Ectodermal cell (in vitro differentiated cells): ENCODE measurements at regions not wholly inside any gene's neighbourhood (a gene's known extent, or its start where the extent isn't known, plus 50 kb on each side); places are given as distances from the start of the nearest gene placed in this dataset.

ENCODE experiments used
- H3K27ac ChIP-seq: 2 replicates; pipeline ENCODE4 v1.7.0; 2013; ENCODE audit warnings: mild to moderate bottlenecking, low read depth, low read length; ENCODE audit not compliant: insufficient read depth, poor library complexity, severe bottlenecking
- H3K27me3 ChIP-seq: 2 replicates; pipeline ENCODE4 v1.7.0; 2013; ENCODE audit warnings: mild to moderate bottlenecking, low read length; ENCODE audit not compliant: insufficient read depth, control insufficient read depth, poor library complexity, severe bottlenecking
- H3K36me3 ChIP-seq: one replicate; pipeline ENCODE4 v1.7.0; 2013; ENCODE audit warnings: low read length; ENCODE audit not compliant: control insufficient read depth, insufficient read depth
- H3K4me1 ChIP-seq: one replicate; pipeline ENCODE4 v1.7.0; 2013; ENCODE audit warnings: low read length; ENCODE audit not compliant: control insufficient read depth, insufficient read depth
- H3K4me3 ChIP-seq: 2 replicates; pipeline ENCODE4 v1.7.0; 2013; ENCODE audit warnings: low read depth, low read length, control low read depth; ENCODE audit not compliant: insufficient read depth
- H3K9me3 ChIP-seq: 2 replicates; pipeline ENCODE4 v1.7.0; 2013; ENCODE audit warnings: mild to moderate bottlenecking, low read length, moderate library complexity; ENCODE audit not compliant: control insufficient read depth
- WGBS, 2 experiments: methylation state at CpG; one replicate each; pipeline ENCODE4 v1.1.7; 2013; ENCODE audit warnings: missing lambda C conversion rate in 2 of 2; 5-methylcytosine and 5-hydroxymethylcytosine counted together

DNA sequence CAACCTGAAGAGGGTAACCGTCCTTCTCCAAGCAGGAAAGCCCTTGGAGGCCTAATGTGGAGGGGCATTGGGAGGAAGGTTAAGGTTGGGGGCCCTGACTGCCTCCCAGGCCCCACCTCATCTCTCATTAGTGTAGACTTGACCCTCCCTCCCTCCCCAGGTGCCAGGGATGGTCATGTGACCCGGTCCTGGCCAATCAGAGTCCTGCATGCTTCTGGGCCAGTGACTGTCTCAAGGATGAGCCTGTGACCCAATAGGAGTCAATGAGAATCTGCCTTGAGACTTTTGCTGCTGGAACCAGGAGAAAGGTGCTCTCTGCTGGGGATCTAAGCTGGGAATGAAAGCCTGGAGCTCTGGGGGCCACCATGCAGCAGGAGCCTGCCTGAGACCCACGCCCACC lies 70.8 kb downstream of the NCOR2 start:
- no peak overlapping the region for H3K27ac ChIP-seq
- H3K9me3 ChIP-seq: no peaks in the 10 kb centered on the region
- no peak overlapping the region for H3K4me3 ChIP-seq
- peaks cover 24% of the 10 kb centered on the region for H3K4me1 ChIP-seq
- 80 to 90% methylated on average over 2 to 3 of the region's 3 CpGs for WGBS, 2 experiments
- no peaks in the 10 kb centered on the region for H3K36me3 ChIP-seq
- H3K27me3 ChIP-seq: no peaks in the 10 kb centered on the region

DNA sequence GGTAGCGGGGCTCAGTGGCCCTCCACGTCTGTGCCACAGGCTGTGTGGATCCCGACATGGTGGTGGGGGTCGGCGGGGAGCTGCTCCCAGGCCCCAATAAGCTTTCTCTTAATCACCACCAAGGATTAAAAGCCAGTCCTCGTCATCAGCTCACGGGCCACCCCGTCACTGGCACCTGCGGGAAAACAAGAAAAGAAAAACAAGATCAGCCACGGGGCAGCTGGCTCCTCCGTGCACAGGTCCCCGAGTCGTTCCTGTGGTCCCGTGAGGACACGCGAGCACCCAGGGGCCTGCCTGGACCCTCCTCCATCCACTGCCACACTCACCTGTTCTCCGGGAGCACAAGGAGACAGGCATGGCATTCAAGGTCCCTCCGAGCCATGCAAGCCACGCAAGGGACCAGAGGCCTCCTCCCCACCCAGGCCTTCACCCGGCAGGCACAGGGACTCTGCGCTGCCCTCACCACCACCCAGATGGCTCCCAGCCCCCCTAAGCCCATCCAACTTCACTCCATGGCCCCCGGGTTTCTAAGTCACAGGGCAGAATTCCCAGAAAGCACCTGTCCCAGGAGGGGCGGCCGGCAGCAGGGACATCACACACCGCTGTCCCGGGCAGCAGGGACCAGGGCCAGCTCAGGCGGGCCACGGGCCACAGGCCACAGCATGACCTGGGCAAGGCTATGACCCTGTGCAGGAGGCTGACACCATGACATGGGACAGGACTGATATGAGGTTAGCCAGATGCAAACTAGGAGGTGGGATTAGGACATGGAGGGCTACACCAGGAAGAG lies 72.0 kb downstream of the NCOR2 start:
- Histone ChIP-seq H3K4me3 (no peak overlapping the region), H3K9me3 (no peaks in the 10 kb centered on the region), H3K36me3 (no peaks in the 10 kb centered on the region), H3K27ac (peak overlapping the region; percentile 8), H3K4me1 (peaks cover 12% of the 10 kb centered on the region), H3K27me3 (no peaks in the 10 kb centered on the region)
- 94 to 95% methylated on average over 28 of the region's 28 CpGs for WGBS, 2 experiments

DNA sequence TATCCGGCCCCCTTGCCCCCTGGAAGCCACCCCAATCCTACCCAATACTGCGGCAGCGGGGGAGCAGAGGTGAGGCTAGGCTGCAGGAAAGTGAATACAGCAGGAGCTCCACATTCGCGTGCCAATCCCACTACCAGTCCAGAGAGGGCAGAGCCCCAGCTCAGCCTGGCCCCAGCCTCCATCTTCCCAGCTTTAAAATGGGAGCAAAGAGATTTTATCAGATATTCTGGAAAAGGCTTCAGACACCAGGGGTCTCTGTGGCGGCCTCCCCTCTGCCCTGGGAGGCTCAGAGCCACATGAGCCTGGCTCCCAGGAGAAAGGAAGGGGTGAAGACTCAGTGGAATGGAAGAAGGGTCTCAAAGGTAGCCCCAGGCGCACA lies 72.7 kb downstream of the NCOR2 start:
- Histone ChIP-seq H3K4me3 (no peak overlapping the region), H3K27ac (no peak overlapping the region), H3K36me3 (no peaks in the 10 kb centered on the region), H3K4me1 (peaks cover 6% of the 10 kb centered on the region), H3K27me3 (no peaks in the 10 kb centered on the region), H3K9me3 (no peaks in the 10 kb centered on the region)
- WGBS, 2 experiments: 95 to 96% methylated on average over 7 of the region's 7 CpGs

DNA sequence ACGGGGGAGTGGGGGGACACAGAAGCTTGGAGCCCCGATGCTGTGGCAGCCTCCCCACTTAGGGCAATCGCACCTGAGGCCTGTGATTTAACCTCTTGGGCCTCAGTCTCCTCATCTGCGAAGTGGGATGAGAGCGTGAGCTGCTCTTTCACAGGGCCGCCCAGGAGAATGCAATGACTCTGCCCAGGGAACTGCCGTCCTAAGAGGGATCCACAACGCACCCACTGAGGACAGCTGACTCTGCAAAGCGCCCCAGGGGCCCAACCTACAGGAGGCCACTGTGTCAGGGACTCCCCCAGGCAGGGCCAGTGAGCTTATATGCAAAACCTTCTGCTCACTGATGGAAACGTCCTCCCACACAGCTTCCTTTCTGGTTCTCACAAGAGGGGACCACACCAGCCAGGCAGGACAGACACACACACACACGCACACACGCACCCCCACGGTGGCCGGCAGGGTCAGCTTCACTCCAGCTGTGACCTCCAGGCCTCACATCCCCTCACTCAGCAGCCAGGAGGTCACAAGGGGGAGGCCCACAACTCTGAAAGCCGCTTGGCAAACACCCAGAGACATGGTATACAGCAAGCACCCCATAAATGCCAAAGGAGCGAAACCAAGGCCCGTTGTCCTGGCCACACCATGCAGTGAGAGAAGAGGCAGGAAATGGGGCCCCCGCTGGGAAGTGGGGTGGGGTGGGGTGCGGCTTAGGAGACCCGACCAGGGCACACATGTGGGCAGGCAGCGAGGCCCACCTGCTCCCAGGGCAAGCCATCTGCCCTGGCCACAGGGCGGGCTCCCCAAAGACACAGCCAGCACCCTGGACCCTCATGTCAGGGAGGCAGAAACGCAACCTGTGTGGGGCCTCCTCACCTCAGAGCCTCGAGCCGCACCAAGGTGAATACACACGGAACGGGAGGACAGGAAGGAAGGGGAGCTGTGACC lies 73.3 kb downstream of the NCOR2 start:
- Histone ChIP-seq H3K4me3 (no peak overlapping the region), H3K36me3 (no peaks in the 10 kb centered on the region), H3K9me3 (no peaks in the 10 kb centered on the region), H3K27me3 (no peaks in the 10 kb centered on the region), H3K27ac (no peak overlapping the region), H3K4me1 (no peaks in the 10 kb centered on the region)
- WGBS, 2 experiments: 91 to 94% methylated on average over 27 of the region's 27 CpGs

DNA sequence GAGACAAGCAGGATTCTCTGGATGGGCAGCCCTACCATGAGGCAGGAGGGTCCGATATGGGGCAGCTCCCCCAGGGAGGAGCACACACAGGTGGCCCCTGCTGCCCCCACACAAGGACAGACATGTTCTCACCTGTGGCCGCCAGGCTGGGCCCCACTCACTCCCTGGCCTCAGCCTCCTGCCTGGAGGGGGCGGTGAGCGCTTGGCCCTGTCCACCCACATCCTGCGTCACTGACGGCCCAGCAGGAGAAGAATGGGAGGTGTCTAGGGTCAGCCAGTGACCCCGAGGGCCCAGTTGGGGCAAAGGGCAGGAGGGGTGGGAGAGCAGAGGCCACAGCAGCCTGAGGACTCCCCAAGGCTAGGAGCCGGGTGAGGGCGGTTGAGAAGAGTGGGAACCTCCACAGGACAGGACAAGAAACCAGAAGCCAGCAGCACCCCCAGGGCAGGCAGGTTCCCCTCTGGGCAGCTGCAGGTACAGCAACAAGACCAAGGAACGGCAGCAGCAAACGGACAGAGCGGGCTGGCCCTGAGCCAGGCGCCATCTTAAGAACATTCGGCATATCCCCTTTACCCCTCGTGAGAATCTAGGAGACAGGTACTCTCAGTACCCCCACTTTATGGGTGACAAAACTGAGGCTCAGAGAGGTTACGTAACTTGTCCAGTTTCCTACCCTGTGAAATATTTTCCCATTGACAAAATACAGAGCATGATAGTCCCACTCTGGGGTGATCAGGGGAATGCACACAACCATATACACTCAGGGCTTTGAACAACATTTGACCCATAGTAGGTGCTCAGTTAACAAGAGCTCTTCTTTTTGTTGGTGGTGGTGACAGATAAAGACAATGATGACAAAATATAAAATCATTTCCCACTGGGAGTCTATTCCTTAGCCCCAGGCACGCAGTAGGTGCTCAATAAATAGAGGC lies 74.3 kb downstream of the NCOR2 start:
- 80 to 83% methylated on average over 17 of the region's 17 CpGs for WGBS, 2 experiments
- H3K9me3 ChIP-seq: no peaks in the 10 kb centered on the region
- H3K27ac ChIP-seq: peak overlapping the region; percentile 2
- no peak overlapping the region for H3K4me3 ChIP-seq
- H3K4me1 ChIP-seq: no peaks in the 10 kb centered on the region
- H3K36me3 ChIP-seq: no peaks in the 10 kb centered on the region
- no peaks in the 10 kb centered on the region for H3K27me3 ChIP-seq

DNA sequence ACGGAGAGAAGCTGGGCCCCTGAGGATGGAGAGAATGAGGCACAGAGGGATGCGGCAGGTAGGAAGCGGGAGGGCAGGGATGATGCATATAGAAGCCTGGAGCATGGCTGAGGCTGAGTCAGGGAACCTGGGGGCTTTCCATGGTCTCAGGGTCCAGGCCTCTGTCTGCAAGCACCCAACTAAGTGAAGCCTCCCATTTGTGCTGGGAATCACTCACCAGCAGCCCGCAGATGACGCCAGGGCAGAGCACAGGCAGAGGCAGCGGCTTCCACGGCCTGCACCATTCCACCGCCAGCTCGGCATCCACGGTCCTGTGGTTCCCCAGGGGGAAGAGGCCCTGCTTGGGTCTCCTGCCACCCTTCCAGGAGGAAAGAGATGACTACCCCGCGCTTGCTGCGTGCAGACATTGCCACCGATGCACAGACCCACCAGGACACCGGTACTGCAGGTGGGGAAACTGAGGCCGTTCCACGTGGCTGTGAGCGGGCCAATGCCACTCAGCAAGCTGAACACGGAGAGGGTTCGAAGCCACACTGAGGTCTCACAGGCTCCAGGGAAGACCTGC lies 75.5 kb downstream of the NCOR2 start:
- H3K36me3 ChIP-seq: no peaks in the 10 kb centered on the region
- H3K4me3 ChIP-seq: no peak overlapping the region
- H3K4me1 ChIP-seq: no peaks in the 10 kb centered on the region
- no peaks in the 10 kb centered on the region for H3K9me3 ChIP-seq
- no peak overlapping the region for H3K27ac ChIP-seq
- H3K27me3 ChIP-seq: no peaks in the 10 kb centered on the region
- 95 to 96% methylated on average over 20 of the region's 20 CpGs for WGBS, 2 experiments

DNA sequence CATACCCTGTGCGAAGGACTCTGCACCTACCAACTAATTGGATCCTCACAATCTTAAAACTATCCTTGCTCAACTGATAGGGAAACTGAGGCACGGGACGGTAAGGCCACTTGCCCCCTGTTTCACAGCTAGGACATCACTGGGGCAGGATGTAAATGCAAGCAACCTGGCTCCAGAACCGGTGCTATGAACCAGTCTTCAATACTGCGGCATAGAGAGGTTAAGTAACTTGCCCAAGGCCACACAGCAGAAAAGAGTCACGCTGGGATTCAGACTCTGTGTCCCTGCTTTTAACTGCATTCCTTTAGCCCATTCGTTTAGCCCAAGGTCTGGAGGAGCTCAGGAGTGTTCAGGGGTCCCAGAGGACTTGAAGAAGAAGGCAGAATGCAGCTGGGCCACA lies 76.1 kb downstream of the NCOR2 start:
- Histone ChIP-seq H3K4me3 (no peak overlapping the region), H3K27ac (no peak overlapping the region), H3K9me3 (no peaks in the 10 kb centered on the region), H3K4me1 (no peaks in the 10 kb centered on the region), H3K36me3 (no peaks in the 10 kb centered on the region), H3K27me3 (no peaks in the 10 kb centered on the region)
- 92 to 93% methylated on average over 7 of the region's 7 CpGs for WGBS, 2 experiments

DNA sequence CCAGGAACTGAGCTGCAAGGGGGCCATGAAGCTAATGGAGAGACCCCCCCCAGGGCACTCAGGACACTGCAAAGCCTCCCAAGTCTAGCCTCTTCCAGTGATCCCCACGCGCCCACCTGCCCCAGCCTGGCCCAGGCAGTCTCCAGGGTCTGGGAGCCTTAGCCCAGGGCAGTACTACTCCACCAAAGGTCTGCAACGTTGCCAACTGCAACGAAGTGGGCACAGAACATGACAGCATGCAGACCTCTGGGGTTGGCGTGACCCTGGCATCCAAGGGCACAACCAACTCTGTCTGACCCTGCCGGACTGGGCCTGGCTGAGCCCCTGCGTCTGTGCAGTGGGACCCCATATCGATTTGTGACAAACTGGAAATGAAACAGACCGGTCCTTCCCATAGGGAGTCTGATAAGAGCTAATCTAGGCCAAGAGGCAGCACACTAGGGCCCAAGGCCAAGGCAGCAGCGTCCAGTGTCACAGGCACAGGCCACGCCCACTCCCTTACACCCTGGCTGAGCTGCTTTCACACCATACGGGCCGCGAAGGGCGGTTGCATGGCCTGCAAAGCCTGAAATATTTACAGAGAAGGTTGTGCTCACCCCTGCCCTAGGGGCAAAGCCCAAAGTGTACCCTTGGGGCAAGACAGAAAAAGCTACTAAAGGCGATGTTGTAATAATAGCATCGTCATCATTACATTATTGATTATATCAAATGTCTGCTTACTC lies 76.7 kb downstream of the NCOR2 start:
- 93 to 94% methylated on average over 17 of the region's 17 CpGs for WGBS, 2 experiments
- Histone ChIP-seq H3K9me3 (no peaks in the 10 kb centered on the region), H3K4me3 (no peak overlapping the region), H3K36me3 (no peaks in the 10 kb centered on the region), H3K27me3 (no peaks in the 10 kb centered on the region), H3K27ac (no peak overlapping the region), H3K4me1 (no peaks in the 10 kb centered on the region)

DNA sequence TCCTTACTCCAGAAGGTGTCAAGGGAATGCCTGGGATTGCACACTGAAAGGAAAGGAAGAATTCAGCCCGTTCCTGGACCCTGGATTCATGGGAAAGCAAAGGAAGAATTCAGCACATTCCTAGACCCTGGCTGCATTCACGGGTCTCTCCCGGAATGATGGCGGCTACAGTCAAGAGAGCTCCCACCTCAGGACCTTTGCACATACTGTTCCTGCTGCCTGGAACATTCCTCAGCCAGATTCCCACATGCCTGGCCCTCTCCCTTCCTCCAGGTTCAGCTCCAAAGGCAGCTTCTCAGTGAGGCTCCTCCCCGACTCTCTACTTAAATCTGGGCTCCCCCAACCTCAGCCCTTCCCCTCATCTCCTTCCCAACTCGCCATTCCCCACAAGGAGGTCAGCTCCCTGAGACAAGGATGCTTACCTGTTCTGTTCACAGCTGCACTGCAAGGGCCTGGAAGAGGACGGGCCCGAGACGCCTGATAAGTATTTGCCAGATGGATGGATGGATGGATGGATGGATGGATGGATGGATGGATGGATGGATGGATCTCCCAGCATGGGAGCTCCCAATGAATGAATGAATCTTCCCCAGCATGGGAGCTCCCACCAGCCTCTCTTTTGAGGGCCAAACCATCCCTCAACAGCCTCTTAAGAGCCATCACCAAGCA lies 77.4 kb downstream of the NCOR2 start:
- no peak overlapping the region for H3K27ac ChIP-seq
- H3K4me3 ChIP-seq: no peak overlapping the region
- no peaks in the 10 kb centered on the region for H3K27me3 ChIP-seq
- H3K4me1 ChIP-seq: no peaks in the 10 kb centered on the region
- no peaks in the 10 kb centered on the region for H3K36me3 ChIP-seq
- no peaks in the 10 kb centered on the region for H3K9me3 ChIP-seq
- WGBS, 2 experiments: 91 to 92% methylated on average over 9 of the region's 9 CpGs
